ENCODE measurements at regions not wholly inside any gene's neighbourhood (a gene's known extent, or its start where the extent isn't known, plus 50 kb on each side); places are given as distances from the start of the nearest gene placed in this dataset.

DNA sequence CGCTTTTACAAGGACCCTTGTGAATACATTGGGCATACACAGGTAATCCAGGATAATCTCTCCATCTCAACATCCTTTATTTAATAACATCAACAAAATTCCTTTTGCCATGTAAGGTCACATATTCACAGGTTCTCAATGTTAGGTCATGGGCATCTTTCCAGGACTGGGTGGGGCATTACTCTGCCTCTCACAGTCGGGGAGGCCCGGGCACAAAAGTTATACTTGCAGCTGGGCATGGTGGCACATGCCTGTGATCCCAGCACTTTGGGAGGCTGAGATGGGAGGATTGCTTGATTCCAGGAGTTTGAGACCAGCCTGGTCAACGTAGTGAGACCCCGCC, 93.7 kb upstream of the AP1S2 start:
- Histone ChIP-seq H3K79me2 (ENCODE audit: insufficient read depth) (no peaks in the 10 kb centered on the region), H2AFZ (ENCODE audit: low read depth) (peak overlapping the region; percentile 90; the same call in 1 of the 2 replicates), H3K27me3 (ENCODE audit: insufficient read depth) (no peaks in the 10 kb centered on the region), H3K4me2 (no peak overlapping the region), H3K27ac (ENCODE audit: low read depth in 2 of 2, low read length in 1 of 2) (peak overlapping the region in 1 of 2 experiments; percentile 65; a peak in 2 of 4 replicates), H3K9me3 (no peaks in the 10 kb centered on the region), H4K20me1 (ENCODE audit: insufficient read depth) (no peaks in the 10 kb centered on the region), H3K4me3 (ENCODE audit: low read depth in 2 of 2, low read length in 1 of 2) (no peak overlapping the region), H3F3A (replicated peaks; ENCODE audit: insufficient read depth) (peaks cover 5% of the 10 kb centered on the region), H3K4me1 (ENCODE audit: control insufficient read depth in 1 of 2, insufficient read depth in 2 of 2, low read depth in 1 of 2, low read length in 1 of 2) (peaks cover 0 to 4% of the 10 kb centered on the region in 2 experiments; a peak in 1 of 4 replicates), H3K9ac (no peak overlapping the region), H3K36me3 (replicated peaks in 1 of 2; ENCODE audit: control insufficient read depth in 1 of 2, insufficient read depth in 2 of 2, low read length in 1 of 2) (no peaks in the 10 kb centered on the region), H3K9me2 (no peaks in the 10 kb centered on the region)
- DNase-seq = no peak
- ChIA-PET CTCF (no interaction called here), POLR2A (no interaction called here)
- TF ChIP-seq TCF12 (IDR thresholded peaks at IDR 0.05) (no peak), SIN3A (IDR thresholded peaks at IDR 0.05; ENCODE audit: borderline replicate concordance, low read depth, low read length) (no peak), GABPA (IDR thresholded peaks at IDR 0.05; ENCODE audit: low read depth) (no peak), JUND (IDR thresholded peaks at IDR 0.05) (no peak), FOXJ3 (CRISPR knock-in tag; IDR thresholded peaks at IDR 0.05) (no peak), NRF1 (IDR thresholded peaks at IDR 0.05; ENCODE audit: low read depth, low read length) (no peak), RFX5 (IDR thresholded peaks at IDR 0.05; ENCODE audit: low read length) (no peak), EZH2phosphoT487 (IDR thresholded peaks at IDR 0.05; ENCODE audit: borderline replicate concordance, low read depth) (no peak), TEAD4 (IDR thresholded peaks at IDR 0.05; ENCODE audit: borderline replicate concordance, insufficient read depth) (no peak), RAD21 (IDR thresholded peaks at IDR 0.05; ENCODE audit: low read length) (no peak), SMC3 (IDR thresholded peaks at IDR 0.05; ENCODE audit: low read depth, low read length) (no peak), GATA2 (CRISPR knock-in tag; IDR thresholded peaks at IDR 0.05) (no peak), CHD2 (IDR thresholded peaks at IDR 0.05; ENCODE audit: low read length, partially characterized antibody) (no peak), MEF2A (IDR thresholded peaks at IDR 0.05; ENCODE audit: borderline replicate concordance, low read depth) (no peak), FOSL2 (IDR thresholded peaks at IDR 0.05; ENCODE audit: borderline replicate concordance, low read depth) (no peak), RCOR1 (IDR thresholded peaks at IDR 0.05; ENCODE audit: low read length) (no peak)
- TF ChIP-seq, protein P1, sequence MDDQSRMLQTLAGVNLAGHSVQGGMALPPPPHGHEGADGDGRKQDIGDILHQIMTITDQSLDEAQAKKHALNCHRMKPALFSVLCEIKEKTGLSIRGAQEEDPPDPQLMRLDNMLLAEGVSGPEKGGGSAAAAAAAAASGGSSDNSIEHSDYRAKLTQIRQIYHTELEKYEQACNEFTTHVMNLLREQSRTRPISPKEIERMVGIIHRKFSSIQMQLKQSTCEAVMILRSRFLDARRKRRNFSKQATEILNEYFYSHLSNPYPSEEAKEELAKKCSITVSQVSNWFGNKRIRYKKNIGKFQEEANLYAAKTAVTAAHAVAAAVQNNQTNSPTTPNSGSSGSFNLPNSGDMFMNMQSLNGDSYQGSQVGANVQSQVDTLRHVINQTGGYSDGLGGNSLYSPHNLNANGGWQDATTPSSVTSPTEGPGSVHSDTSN (IDR thresholded peaks at IDR 0.05) = no peak
- TF ChIP-seq, protein P2, sequence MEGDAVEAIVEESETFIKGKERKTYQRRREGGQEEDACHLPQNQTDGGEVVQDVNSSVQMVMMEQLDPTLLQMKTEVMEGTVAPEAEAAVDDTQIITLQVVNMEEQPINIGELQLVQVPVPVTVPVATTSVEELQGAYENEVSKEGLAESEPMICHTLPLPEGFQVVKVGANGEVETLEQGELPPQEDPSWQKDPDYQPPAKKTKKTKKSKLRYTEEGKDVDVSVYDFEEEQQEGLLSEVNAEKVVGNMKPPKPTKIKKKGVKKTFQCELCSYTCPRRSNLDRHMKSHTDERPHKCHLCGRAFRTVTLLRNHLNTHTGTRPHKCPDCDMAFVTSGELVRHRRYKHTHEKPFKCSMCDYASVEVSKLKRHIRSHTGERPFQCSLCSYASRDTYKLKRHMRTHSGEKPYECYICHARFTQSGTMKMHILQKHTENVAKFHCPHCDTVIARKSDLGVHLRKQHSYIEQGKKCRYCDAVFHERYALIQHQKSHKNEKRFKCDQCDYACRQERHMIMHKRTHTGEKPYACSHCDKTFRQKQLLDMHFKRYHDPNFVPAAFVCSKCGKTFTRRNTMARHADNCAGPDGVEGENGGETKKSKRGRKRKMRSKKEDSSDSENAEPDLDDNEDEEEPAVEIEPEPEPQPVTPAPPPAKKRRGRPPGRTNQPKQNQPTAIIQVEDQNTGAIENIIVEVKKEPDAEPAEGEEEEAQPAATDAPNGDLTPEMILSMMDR (IDR thresholded peaks at IDR 0.05) = no peak
- TF ChIP-seq, protein P3, sequence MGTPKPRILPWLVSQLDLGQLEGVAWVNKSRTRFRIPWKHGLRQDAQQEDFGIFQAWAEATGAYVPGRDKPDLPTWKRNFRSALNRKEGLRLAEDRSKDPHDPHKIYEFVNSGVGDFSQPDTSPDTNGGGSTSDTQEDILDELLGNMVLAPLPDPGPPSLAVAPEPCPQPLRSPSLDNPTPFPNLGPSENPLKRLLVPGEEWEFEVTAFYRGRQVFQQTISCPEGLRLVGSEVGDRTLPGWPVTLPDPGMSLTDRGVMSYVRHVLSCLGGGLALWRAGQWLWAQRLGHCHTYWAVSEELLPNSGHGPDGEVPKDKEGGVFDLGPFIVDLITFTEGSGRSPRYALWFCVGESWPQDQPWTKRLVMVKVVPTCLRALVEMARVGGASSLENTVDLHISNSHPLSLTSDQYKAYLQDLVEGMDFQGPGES (IDR thresholded peaks at IDR 0.05; ENCODE audit: low read depth, low read length) = no peak
- TF ChIP-seq, protein P4, sequence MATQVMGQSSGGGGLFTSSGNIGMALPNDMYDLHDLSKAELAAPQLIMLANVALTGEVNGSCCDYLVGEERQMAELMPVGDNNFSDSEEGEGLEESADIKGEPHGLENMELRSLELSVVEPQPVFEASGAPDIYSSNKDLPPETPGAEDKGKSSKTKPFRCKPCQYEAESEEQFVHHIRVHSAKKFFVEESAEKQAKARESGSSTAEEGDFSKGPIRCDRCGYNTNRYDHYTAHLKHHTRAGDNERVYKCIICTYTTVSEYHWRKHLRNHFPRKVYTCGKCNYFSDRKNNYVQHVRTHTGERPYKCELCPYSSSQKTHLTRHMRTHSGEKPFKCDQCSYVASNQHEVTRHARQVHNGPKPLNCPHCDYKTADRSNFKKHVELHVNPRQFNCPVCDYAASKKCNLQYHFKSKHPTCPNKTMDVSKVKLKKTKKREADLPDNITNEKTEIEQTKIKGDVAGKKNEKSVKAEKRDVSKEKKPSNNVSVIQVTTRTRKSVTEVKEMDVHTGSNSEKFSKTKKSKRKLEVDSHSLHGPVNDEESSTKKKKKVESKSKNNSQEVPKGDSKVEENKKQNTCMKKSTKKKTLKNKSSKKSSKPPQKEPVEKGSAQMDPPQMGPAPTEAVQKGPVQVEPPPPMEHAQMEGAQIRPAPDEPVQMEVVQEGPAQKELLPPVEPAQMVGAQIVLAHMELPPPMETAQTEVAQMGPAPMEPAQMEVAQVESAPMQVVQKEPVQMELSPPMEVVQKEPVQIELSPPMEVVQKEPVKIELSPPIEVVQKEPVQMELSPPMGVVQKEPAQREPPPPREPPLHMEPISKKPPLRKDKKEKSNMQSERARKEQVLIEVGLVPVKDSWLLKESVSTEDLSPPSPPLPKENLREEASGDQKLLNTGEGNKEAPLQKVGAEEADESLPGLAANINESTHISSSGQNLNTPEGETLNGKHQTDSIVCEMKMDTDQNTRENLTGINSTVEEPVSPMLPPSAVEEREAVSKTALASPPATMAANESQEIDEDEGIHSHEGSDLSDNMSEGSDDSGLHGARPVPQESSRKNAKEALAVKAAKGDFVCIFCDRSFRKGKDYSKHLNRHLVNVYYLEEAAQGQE (IDR thresholded peaks at IDR 0.05; ENCODE audit: low read depth, low read length) = no peak
- 39% methylated on average over 5 of the region's 5 CpGs for WGBS (ENCODE audit: low lambda C conversion rate)
